H1 (cell line): ENCODE measurements at regions not wholly inside any gene's neighbourhood (a gene's known extent, or its start where the extent isn't known, plus 50 kb on each side); places are given as distances from the start of the nearest gene placed in this dataset.

Experiments
- CTCF ChIA-PET: fragments of 300-600 bp; sonication (Branson Sonifier 250); formaldehyde crosslinking; loops from one replicate; lab custom pipeline; 2021; ENCODE audit not compliant: partially characterized antibody; lab: Charles Lee
- POLR2A ChIA-PET: fragments of 300-600 bp; sonication (Branson Sonifier 250); formaldehyde crosslinking; loops from one replicate; lab custom pipeline; 2021; ENCODE audit warnings: inconsistent platforms; ENCODE audit not compliant: partially characterized antibody; lab: Charles Lee
- DNase-seq, 2 experiments: peaks; one replicate each; pipeline versions ENCODE4 v3.0.0 to v3.0.0-alpha.2; 2010 to 2022; ENCODE audit warnings: low spot score in 2 of 2, low read depth in 1 of 2, mixed read lengths in 1 of 2
- FAIRE-seq: peaks from 2 replicates; lab custom pipeline; 2011; peaks lifted over from hg19 to GRCh38; lab: Jason Lieb, UNC
- H2AFZ ChIP-seq: 2 replicates; pipeline ENCODE4 v1.8.1; 2012; ENCODE audit warnings: low read length, inconsistent platforms
- H2AK5ac ChIP-seq: 2 replicates; pipeline ENCODE4 v1.6.1; 2013; ENCODE audit warnings: low read depth, low read length
- H2BK120ac ChIP-seq: replicated peaks from 2 replicates; pipeline ENCODE3; 2013; ENCODE audit warnings: low read depth, low read length, inconsistent platforms
- H2BK12ac ChIP-seq: 2 replicates; pipeline ENCODE4 v1.6.1; 2013; ENCODE audit warnings: low read depth, low read length
- H2BK15ac ChIP-seq: 2 replicates; pipeline ENCODE4 v1.6.1; 2013; ENCODE audit warnings: low read length
- H2BK20ac ChIP-seq: 2 replicates; pipeline ENCODE4 v1.6.1; 2013; ENCODE audit warnings: low read length
- H2BK5ac ChIP-seq: 2 replicates; pipeline ENCODE4 v1.6.1; 2013; ENCODE audit warnings: low read depth, low read length
- H3K14ac ChIP-seq: 2 replicates; pipeline ENCODE4 v1.6.1; 2013; ENCODE audit warnings: inconsistent platforms; ENCODE audit not compliant: insufficient read length
- H3K18ac ChIP-seq: 2 replicates; pipeline ENCODE4 v1.6.1; 2013; ENCODE audit warnings: low read length; ENCODE audit errors: extremely low read depth
- H3K23ac ChIP-seq: 2 replicates; pipeline ENCODE4 v1.6.1; 2013; ENCODE audit warnings: inconsistent platforms; ENCODE audit not compliant: insufficient read length
- H3K23me2 ChIP-seq: 2 replicates; pipeline ENCODE4 v1.6.1; 2013; ENCODE audit warnings: low read depth, low read length
- H3K27ac ChIP-seq: 2 replicates; pipeline ENCODE4 v1.6.1; 2011; ENCODE audit warnings: low read depth, low read length, inconsistent platforms
- H3K27me3 ChIP-seq, 4 experiments: replicated peaks in 1 of 4; 1 replicate in 1 of 4; 2 replicates in 3 of 4; pipeline versions ENCODE4 v1.6.1 to v1.8.1; 2011 to 2013; ENCODE audit warnings: low read length in 3 of 4, mild to moderate bottlenecking in 3 of 4, inconsistent platforms in 2 of 4, mixed read lengths in 2 of 4, moderate library complexity in 1 of 4; ENCODE audit not compliant: control insufficient read depth in 3 of 4, insufficient read depth in 3 of 4; ENCODE audit errors: extremely low read depth in 1 of 4
- H3K36me3 ChIP-seq, 4 experiments: 2 replicates each; pipeline versions ENCODE4 v1.6.1 to v1.8.1; 2011 to 2013; ENCODE audit warnings: mild to moderate bottlenecking in 4 of 4, low read length in 3 of 4, moderate library complexity in 2 of 4, control low read depth in 1 of 4, inconsistent platforms in 1 of 4; ENCODE audit not compliant: insufficient read depth in 4 of 4, control insufficient read depth in 2 of 4
- H3K4ac ChIP-seq: replicated peaks from 2 replicates; pipeline ENCODE3; 2013; ENCODE audit warnings: low read length, low read depth, mixed read lengths, inconsistent platforms; ENCODE audit not compliant: insufficient read length
- H3K4me1 ChIP-seq, 4 experiments: replicated peaks in 1 of 4; 1 replicate in 1 of 4; 2 replicates in 3 of 4; pipeline versions ENCODE4 v1.6.1 to v1.8.1; 2011 to 2013; ENCODE audit warnings: low read length in 3 of 4, inconsistent platforms in 2 of 4, mixed read lengths in 1 of 4; ENCODE audit not compliant: insufficient read depth in 4 of 4, control insufficient read depth in 3 of 4
- H3K4me2 ChIP-seq, 2 experiments: 2 replicates each; pipeline versions ENCODE4 v1.6.1 to v1.8.1; 2011 to 2013; ENCODE audit warnings: low read depth in 2 of 2, low read length in 2 of 2, control low read depth in 1 of 2, inconsistent platforms in 1 of 2, mild to moderate bottlenecking in 1 of 2; ENCODE audit not compliant: insufficient read depth in 1 of 2
- H3K4me3 ChIP-seq, 4 experiments: fragments of 200-600, 300-600 bp in 1 of 4; sonication (generic), shearing (Covaris generic), sonication (Bioruptor Twin) in 1 of 4; 2 replicates each; pipeline versions ENCODE4 v1.5.1 to v1.8.1; 2011 to 2016; ENCODE audit warnings: low read length in 4 of 4, low read depth in 3 of 4, control low read depth in 2 of 4, inconsistent platforms in 2 of 4, mild to moderate bottlenecking in 2 of 4, mixed read lengths in 1 of 4, moderate library complexity in 1 of 4; ENCODE audit not compliant: insufficient read depth in 2 of 4; ENCODE audit errors: extremely low read depth in 1 of 4
- H3K56ac ChIP-seq: replicated peaks from 2 replicates; pipeline ENCODE3; 2013; ENCODE audit warnings: low read depth, mild to moderate bottlenecking, mixed read lengths, low read length, inconsistent platforms; ENCODE audit not compliant: insufficient read length
- H3K79me1 ChIP-seq: 2 replicates; pipeline ENCODE4 v1.6.1; 2013; ENCODE audit warnings: low read depth, low read length, control low read depth
- H3K79me2 ChIP-seq, 2 experiments: 2 replicates each; pipeline versions ENCODE4 v1.6.1 to v1.8.1; 2012 to 2013; ENCODE audit warnings: low read length in 2 of 2, mild to moderate bottlenecking in 2 of 2, inconsistent platforms in 1 of 2; ENCODE audit not compliant: insufficient read depth in 2 of 2, control insufficient read depth in 1 of 2
- H3K9ac ChIP-seq, 4 experiments: replicated peaks in 1 of 4; 1 replicate in 1 of 4; 2 replicates in 3 of 4; pipeline versions ENCODE4 v1.6.1 to v1.8.1; 2011 to 2013; ENCODE audit warnings: low read depth in 3 of 4, low read length in 3 of 4, control low read depth in 2 of 4, mild to moderate bottlenecking in 2 of 4, moderate library complexity in 2 of 4, inconsistent platforms in 1 of 4; ENCODE audit errors: extremely low read depth in 1 of 4
- H3K9me3 ChIP-seq, 2 experiments: 2 replicates each; pipeline versions ENCODE4 v1.6.1 to v1.8.1; 2012 to 2013; ENCODE audit warnings: mild to moderate bottlenecking in 2 of 2, moderate library complexity in 2 of 2, control low read depth in 1 of 2, inconsistent platforms in 1 of 2, low read depth in 1 of 2, low read length in 1 of 2, mixed read lengths in 1 of 2; ENCODE audit not compliant: insufficient read depth in 2 of 2
- H4K20me1 ChIP-seq, 2 experiments: replicated peaks in 1 of 2; 2 replicates each; pipeline versions ENCODE3 to v1.8.1; 2011 to 2013; ENCODE audit warnings: inconsistent platforms in 2 of 2, low read length in 2 of 2, mild to moderate bottlenecking in 1 of 2; ENCODE audit not compliant: insufficient read depth in 2 of 2, control insufficient read depth in 1 of 2
- H4K5ac ChIP-seq: 2 replicates; pipeline ENCODE4 v1.6.1; 2013; ENCODE audit warnings: low read length, low read depth, mixed read lengths, inconsistent platforms; ENCODE audit not compliant: insufficient read length
- H4K8ac ChIP-seq: 2 replicates; pipeline ENCODE4 v1.8.0; 2013; ENCODE audit warnings: mild to moderate bottlenecking, moderate library complexity, low read length, inconsistent platforms; ENCODE audit not compliant: insufficient read depth; ENCODE audit errors: extremely low read depth
- H4K91ac ChIP-seq: replicated peaks from 2 replicates; pipeline ENCODE3; 2013; ENCODE audit warnings: low read length, mixed read lengths, inconsistent platforms; ENCODE audit not compliant: insufficient read length
- WGBS, 2 experiments: shearing (Covaris generic) in 1 of 2; methylation state at CpG; one replicate each; pipeline versions ENCODE4 v1.1.6 to v1.1.7; 2013 to 2015; ENCODE audit warnings: low lambda C conversion rate in 2 of 2, mixed read lengths in 2 of 2, inconsistent platforms in 1 of 2, low coverage in 1 of 2, missing lambda C conversion rate in 1 of 2; ENCODE audit not compliant: insufficient replicate concordance in 2 of 2, insufficient coverage in 1 of 2, insufficient read length in 1 of 2; ENCODE audit errors: extremely low coverage in 1 of 2, missing lambda C conversion rate in 1 of 2; 5-methylcytosine and 5-hydroxymethylcytosine counted together
- TF ChIP-seq, protein P1 (sequence below): IDR thresholded peaks from 2 replicates; pipeline ENCODE4 v1.6.1; 2012; ENCODE audit warnings: inconsistent platforms

- H4K20me1 ChIP-seq: no peaks in the 10 kb centered on the region
- POLR2A ChIA-PET: no interaction called here
- no peak overlapping the region for H2BK120ac ChIP-seq
- no peak overlapping the region for H3K56ac ChIP-seq
- no peak overlapping the region for H3K23ac ChIP-seq
- H2AFZ ChIP-seq: no peak overlapping the region
- FAIRE-seq: no peak
- no peaks in the 10 kb centered on the region for H3K9me3 ChIP-seq
- no peaks in the 10 kb centered on the region for H3K79me2 ChIP-seq
- no peak overlapping the region for H2BK20ac ChIP-seq
- no peak overlapping the region for H2BK5ac ChIP-seq
- H3K4me3 ChIP-seq: no peak overlapping the region
- TF ChIP-seq, protein P1, sequence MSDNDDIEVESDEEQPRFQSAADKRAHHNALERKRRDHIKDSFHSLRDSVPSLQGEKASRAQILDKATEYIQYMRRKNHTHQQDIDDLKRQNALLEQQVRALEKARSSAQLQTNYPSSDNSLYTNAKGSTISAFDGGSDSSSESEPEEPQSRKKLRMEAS: no peak
- TF ChIP-seq, all 59 proteins: peak for 0
- Histone ChIP-seq H3K4ac (no peak overlapping the region), H3K79me1 (no peaks in the 10 kb centered on the region), H3K27me3 (no peaks in the 10 kb centered on the region), H3K9ac (no peak overlapping the region), H4K8ac (no peak overlapping the region), H3K36me3 (no peaks in the 10 kb centered on the region), H3K14ac (no peak overlapping the region), H2BK12ac (no peak overlapping the region), H4K5ac (no peak overlapping the region), H3K27ac (no peak overlapping the region), H4K91ac (no peak overlapping the region), H3K4me1 (no peaks in the 10 kb centered on the region), H3K18ac (no peak overlapping the region), H3K4me2 (no peak overlapping the region), H2BK15ac (no peak overlapping the region), H3K23me2 (no peaks in the 10 kb centered on the region; the same call in 1 of the 2 replicates), H2AK5ac (no peak overlapping the region)
- no peak for DNase-seq
- CTCF ChIA-PET: no interaction called here
- WGBS, 2 experiments: 91% methylated on average over 2 of the region's 2 CpGs; no CpG with 5 or more reads in 1 of the 2 experiments
These were observed 381.6 kb downstream of the NYAP2 start for GRCh38 chr2:225781145-225781544.
